Peyer's patch (tissue), 4 donors: ENCODE measurements at regions not wholly inside any gene's neighbourhood (a gene's known extent, or its start where the extent isn't known, plus 50 kb on each side); places are given as distances from the start of the nearest gene placed in this dataset.

ENCODE experiments used
- CTCF ChIP-seq, 6 experiments: fragments of 450-650 bp in 4 of 6; fragments of 200-600 bp in 2 of 6; sonication (generic) in 1 of 6; IDR thresholded peaks; one replicate each; pipeline ENCODE4 v1.5.1; 2017 to 2019; ENCODE audit warnings: antibody characterized with exemption in 6 of 6, mild to moderate bottlenecking in 3 of 6, moderate library complexity in 1 of 6
- POLR2A ChIP-seq, 2 donors: fragments of 450-650 bp; IDR thresholded peaks; one replicate each; pipeline ENCODE4 v1.5.1; 2017; ENCODE audit warnings: antibody characterized with exemption in 2 of 2, mild to moderate bottlenecking in 2 of 2, moderate library complexity in 2 of 2

- no peak for TF ChIP-seq CTCF (IDR thresholded peaks at IDR 0.05)
- no peak for TF ChIP-seq POLR2A (IDR thresholded peaks at IDR 0.05)
Observed at GRCh38 chrX:46298821-46299220, 246.4 kb downstream of the ZNF674 start.
